ENCODE measurements at regions not wholly inside any gene's neighbourhood (a gene's known extent, or its start where the extent isn't known, plus 50 kb on each side); places are given as distances from the start of the nearest gene placed in this dataset.

DNA sequence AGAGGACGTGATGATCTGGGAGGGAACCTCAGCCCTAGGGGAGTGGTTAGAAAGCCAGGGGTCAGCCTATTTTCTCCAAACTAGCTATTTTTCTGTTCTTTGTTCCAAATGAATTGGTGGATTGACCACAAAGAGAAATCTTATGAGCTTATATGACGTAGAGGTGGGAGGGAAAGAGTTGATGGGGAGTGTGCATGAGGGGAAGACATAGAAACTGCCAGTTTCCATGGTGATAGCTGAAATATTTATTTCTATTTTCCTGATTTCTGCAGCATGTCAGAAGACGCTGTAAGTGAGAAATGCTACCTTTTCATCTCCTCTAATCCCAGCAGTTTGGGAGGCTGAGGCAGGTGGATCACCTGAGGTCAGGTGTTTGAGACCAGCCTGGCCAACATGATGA, 51.4 kb upstream of the CISTR start:
- DNase-seq (ENCODE audit: low read depth in 4 of 4, low spot score in 3 of 4), result no peak

DNA sequence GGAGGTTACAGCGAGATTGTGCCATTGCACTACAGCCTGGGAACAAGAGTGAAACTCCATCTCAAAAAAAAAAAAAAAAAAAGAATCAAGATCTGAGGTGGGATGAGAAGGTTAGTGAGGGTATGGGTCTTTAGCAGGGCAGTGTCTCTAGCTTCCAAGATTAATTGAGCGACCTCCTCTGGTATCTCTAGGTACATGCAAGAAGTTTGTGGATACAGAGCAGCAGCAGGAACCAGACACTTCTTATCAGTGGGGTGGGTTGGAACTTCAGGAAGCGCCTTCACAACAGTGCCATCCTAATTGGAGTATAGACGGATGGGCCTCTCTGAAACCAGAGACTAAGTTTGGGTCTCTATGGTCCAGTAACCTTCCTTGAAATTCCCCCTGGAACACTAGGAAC, 51.9 kb upstream of the CISTR start:
- no peak for DNase-seq (ENCODE audit: low read depth in 4 of 4, low spot score in 3 of 4)

DNA sequence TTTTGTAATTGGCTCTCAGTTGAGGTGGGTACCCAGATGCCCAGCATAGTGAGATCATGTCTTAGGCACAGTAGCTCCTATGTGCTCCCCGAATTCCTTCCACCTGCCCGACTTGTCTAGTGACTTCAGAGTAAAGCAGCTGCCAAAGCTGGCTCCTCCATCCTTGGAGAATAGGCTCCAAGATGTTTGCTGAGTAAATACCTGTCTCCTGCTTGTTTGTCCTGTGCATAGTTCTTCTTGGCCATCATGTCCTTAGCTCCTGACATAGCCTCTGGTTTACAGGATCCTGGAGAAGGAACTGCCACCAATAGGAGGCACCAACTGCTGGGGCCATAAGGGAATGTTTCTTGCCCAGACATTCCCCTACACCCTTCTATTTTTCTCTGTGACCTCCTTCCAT, 52.6 kb upstream of the CISTR start:
- DNase-seq (ENCODE audit: low read depth in 4 of 4, low spot score in 3 of 4), result no peak

DNA sequence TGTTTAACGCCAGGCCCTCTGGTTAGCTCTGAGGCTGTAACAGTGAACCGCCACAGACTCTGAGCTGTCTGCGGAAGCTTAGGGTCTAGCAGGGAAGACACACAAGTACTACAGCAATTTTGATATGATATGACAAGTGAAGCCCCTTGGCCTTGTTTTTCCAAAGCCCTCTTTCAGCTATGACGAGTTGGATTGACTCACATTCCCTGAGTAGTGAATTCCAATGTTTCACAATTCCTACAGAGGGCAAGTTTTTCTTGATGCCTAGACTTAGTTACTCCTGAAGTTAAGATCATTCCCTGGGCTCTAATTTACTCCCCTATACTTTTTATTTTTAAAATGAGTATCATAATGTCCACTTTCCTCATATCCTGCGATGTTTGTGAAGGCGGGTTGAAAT, 53.3 kb upstream of the CISTR start:
- no peak for DNase-seq (ENCODE audit: low read depth in 4 of 4, low spot score in 3 of 4)

DNA sequence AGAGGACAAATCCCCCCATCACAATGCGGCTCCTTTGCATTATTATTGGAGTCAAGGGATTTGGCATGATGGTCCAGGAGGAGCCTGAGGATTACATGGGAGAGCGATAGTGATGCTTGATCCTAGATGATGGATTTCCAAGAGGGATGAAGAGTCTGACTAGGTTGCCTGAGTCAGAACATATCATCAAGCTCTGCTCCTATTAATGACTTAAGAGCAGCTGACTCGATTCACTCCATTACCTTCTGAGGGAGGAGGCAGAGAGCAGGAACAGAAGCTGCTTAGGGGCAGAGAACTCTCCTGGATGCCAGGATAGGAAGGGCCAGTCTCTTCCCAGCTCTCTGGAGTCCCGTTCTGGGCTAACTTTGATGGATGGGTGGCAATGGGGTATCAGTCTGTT, 54.0 kb upstream of the CISTR start:
- DNase-seq (ENCODE audit: low read depth in 4 of 4, low spot score in 3 of 4), result no peak

DNA sequence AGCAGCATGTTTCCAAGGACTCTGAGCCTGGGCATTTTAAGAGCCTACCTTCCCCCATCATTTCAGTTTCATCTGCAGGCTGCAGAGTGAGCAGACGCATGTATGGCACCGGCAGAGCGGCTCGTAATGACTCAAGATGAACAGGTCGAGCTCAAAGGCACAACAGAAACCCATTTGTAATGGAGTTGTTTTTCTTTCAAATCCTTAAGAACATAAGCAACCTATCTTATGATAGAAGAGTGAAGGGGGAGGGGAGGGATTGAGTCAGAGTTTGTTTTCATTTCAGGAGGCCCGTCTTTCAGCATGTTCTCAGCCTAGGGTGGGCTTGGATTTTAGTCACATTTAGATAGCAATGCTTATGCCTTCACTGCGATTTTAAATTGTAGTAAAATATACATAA, 54.9 kb upstream of the CISTR start:
- no peak for DNase-seq (ENCODE audit: low read depth in 4 of 4, low spot score in 3 of 4)

DNA sequence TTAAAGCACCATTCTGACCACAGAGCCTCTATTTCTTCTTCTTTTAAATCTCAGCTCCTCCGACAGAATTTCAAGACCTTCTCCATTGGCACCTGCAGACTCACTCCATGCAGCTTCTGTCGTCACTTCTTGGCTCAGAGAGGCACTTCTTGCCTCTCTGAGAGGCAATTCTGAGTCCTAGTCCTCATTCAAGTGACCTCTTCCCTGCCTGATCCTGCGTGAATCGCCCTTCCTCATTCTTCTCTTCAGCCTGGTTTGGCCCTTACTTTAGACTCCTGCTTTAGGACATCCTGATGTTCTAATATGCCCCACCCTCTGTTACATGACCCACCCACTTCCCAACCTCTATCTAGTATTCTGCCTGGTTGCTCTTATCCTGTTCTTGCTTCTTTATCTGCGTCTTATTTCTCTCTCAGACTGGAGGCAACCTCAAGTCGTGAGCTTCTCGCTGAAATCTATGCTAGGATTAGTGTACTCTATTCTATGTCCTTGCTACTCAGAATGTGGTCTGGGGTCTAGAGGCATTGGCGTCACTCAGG, 55.6 kb upstream of the CISTR start:
- no peak for DNase-seq (ENCODE audit: low read depth in 4 of 4, low spot score in 3 of 4)

DNA sequence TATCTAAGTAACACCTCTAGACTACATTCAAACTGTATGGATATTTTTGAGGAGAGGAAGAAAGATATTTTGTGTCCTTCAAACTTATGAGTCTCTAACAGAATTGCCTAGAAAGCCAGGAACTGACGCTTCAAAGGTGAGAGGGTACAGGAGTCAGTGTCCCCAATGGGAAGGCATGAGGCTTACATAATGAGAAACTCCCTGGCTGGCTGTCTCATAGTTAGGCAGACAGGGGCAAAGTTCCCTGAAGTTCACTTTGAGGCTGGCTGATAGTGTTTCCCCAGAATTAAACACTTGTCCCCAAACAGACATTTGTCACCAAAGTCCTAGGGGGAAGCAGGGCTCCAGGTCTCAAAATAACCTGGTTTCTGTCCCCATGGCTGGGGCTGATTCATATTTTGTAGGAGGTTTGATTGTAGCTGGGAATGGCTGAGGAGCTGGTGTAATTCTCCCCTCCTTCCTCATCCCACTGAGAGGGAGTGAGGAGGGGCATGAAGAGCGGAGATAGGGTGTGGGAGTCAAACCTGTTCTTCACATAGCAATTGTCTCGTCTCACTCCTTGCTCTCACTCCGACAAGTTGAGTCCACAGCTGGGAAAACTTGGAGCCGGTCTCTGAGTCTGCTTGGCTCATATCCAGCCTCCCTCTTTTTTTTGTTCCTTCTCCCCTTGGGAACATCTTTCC, 56.4 kb upstream of the CISTR start:
- no peak for DNase-seq (ENCODE audit: low read depth in 4 of 4, low spot score in 3 of 4)

DNA sequence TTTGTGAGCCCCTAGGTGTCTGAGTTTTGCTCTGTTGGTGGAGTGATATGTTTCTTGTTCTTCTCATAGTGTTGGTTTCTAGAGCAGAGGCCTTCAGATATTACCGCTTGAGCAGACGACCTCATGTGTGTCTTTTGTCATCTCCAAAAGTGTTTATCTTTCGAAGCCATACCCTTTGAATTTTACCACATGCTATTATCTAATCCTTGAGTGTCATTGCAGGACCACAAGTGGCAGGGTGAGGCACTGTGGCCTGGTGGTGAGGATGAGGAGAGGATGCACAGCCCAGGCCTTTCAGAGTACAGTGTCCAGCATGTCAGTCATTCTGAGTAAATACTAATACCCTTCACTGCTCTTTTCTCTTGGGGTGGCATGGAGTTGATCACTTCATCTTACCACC, 57.2 kb upstream of the CISTR start:
- no peak for DNase-seq (ENCODE audit: low read depth in 4 of 4, low spot score in 3 of 4)

DNA sequence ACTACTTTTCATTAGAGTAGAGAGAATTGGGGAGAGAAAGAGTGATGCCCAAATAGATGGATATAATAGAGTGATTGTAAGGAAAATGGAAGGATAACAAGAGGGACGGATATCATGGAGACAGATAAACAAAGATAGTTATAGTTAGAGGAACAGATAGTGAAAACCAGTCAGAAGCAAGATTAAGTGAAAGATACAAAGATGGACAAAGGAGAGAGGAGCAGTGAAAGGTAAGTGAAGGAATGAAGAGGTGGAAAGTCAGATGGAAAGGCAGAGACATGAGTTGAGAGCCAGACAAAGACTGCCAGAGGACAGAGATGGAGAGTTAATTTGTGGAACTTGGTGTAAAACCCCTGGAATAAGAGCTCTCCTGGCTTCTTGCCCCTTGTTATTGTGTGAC, 59.2 kb upstream of the CISTR start:
- no peak for DNase-seq (ENCODE audit: low read depth in 4 of 4, low spot score in 3 of 4)

DNA sequence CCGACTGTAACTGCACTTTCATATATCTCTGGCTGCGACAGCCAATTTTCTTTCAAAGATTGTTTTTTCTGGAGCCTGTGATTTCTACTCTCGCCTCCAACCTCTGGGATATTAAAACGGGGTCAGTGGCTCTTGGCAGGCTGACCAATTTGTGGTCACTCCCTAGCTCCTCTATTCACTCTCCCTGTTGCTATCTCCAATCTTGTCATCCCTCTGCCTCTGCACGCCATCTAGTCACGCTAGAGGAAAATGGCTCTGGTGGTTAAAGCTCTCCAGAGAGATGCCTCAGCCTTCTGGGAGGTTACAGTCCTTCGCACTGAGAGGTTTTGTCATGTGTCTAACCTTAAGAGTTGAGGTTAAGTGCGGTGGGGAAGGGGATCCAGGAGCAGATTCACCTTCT, 59.8 kb upstream of the CISTR start:
- DNase-seq (ENCODE audit: low read depth in 4 of 4, low spot score in 3 of 4), result peak in 1 of 4 donors; percentile 20

DNA sequence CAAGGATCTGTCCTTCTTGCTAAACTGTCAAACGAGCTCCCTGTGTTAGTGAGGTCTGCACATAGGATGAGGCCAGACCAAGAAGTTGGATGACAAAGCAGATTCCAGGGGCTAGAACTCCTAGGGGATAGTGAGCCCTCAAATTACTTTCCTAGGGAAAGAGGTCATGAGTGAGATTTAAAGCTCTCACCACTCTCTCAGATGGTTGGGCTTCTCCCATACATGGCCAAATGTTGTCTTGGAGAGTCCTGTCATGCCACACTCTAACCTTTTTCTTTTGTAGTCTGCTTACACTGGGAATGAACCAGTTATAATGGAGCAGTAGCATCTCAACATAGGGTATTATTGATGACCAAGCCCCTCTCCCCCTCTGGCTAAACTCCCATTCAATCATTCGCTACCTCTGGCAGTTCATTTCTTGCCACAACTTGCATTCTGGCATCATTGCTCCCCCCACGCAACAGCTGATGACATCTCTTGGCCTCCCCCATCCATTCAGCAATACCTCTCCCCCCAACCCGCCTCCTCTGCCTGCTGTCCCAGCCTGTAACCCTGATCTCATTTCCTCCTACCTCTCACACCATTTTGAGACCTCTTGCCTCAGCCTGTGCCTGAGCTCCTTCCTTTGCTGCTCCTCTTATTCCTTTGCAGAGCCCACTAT, 64.7 kb upstream of the CISTR start:
- no peak for DNase-seq (ENCODE audit: low read depth in 4 of 4, low spot score in 3 of 4)

DNA sequence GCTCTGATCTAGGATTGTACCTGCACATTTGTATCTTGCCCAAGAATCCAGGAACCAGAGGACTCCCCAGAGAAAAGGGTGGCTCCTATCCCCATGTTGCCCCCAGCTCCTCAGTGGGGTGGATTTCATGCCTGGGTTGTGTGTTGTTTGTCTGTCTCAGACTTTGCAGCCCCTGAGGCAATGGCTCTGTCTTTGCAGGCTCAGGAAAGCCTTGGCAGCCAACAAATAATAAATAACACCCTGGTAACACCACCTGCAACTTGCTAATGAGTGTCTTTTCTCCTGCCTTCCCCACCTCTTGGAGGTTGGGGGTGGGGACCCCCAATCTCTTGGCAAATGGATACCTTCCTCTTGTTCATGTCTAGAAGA, 65.2 kb upstream of the CISTR start:
- DNase-seq (ENCODE audit: low read depth in 4 of 4, low spot score in 3 of 4), result no peak

DNA sequence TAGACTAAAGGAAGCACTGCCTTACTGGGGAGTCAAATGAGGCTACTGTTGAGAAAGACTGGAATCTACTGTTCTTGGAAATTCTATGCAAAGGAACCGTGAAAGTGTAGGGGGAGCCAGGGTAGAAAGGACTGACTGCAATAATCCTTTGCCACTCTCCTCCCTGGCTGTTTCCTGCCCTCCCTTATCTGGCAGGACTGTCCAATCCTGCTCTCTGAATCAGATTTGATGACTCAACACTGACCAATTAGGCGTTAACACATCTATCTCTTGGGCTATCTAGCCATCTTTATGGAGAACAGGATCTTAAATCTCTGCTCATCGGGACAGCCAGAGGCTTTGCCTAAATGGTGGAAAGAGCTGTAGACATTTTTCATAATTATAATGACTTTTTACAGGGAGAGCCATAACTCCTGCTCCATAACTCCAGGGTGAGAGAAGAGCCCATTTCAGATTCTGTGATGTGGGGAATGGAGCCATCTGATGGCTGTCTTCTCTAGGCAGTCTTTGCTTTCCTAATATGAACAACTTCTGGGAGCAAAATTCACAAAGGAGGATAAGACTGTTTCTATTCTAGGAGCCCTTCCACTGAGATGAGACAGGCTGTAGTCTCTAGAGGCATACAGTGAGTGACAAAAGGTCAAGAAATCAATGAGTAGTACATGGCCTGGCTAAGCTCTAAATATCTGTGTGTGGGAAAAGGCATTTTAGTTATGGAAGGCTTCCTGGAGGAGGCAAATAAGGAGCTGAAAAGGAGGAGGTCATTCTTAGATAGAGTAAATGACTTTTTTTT, 68.9 kb upstream of the CISTR start:
- no peak for DNase-seq (ENCODE audit: low read depth in 4 of 4, low spot score in 3 of 4)

DNA sequence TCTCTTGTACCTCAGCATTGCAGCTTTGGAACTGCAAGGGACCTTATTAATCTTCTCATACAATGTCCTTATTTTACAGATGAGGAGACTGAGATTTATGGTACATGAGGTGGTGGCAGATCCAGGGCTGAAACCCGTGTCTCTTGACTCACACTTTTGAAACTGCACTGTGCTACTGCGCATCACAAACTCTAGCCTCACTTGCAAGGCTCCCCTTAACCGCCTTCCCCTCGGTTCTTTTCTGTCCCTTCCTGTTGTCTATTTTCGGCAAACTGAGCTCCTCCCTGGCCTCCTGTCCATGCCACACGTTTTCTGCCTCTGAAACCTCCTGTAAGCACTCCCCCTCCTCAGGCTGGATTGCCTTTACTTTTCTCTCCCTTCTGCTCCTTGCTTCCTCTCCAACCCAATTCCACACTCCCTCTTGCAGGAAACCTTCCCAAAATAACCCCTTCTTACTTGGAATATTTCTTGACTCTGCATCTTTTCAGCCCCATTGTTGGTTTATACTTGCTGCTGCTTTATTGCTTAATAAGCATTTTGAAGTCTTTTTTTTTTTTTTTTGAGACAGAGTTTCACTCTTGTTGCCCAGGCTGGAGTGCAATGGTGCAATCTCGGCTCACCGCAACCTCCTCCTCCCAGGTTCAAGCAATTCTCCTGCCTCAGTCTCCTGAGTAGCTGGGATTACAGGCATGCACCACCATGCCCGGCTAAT, 72.4 kb upstream of the CISTR start:
- DNase-seq (ENCODE audit: low read depth in 4 of 4, low spot score in 3 of 4), result no peak

DNA sequence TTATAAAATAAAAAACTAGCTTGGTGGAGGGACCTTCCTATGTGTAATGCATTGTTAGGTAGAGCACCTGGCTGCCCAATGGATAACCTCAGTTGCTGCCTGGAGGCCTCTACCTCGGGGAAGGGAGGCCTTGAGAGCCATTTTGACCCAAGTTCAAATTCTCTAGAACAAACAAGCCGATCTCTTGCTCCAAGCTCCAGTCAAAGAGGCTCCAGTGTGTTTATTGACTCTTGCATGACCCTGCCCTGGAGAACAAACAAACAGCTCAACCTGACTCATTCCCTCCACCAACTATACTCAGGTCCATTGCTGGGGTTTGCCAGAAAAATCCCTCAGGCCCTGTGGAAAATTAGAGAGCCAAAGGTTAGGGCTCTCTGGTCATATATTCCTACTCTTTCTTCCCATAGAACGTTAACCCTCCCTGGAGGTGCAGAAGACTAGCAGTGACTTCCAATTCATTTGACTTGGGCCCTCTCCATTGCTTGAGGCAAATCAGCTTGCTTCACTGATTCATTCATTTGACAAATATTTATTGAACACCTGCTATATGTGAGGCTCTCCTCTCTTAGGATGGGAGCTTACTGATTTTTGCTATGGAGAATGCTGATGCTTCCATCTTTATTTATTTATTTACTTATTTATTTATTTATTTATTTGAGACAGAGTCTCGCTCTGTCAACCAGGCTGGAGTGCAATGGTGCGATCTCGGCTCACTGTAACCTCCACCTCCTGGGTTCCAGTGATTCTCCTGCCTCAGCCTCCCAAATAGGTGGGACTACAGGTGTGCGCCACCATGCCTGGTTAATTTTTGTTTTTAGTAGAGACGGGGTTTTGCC, 73.7 kb upstream of the CISTR start:
- no peak for DNase-seq (ENCODE audit: low read depth in 4 of 4, low spot score in 3 of 4)

DNA sequence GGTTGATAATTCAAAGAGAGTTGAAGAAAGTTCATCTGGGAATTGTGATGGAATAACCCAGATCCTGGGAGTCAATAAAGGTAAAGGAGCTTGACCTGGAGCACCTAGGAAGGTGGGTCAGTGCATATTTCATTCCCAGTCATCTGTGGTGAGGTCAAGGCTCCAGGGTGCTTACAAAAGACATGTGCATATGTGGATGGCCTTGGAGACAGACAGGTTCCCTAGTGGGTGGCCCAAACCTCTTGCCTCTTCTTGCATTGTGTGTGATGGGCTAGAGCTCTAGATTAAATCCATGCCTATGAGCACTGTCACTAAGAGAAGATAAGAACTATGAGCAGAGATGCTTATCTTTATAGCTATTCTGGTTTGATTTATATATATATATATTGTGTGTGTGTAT, 75.5 kb upstream of the CISTR start:
- DNase-seq (ENCODE audit: low read depth in 4 of 4, low spot score in 3 of 4), result no peak

DNA sequence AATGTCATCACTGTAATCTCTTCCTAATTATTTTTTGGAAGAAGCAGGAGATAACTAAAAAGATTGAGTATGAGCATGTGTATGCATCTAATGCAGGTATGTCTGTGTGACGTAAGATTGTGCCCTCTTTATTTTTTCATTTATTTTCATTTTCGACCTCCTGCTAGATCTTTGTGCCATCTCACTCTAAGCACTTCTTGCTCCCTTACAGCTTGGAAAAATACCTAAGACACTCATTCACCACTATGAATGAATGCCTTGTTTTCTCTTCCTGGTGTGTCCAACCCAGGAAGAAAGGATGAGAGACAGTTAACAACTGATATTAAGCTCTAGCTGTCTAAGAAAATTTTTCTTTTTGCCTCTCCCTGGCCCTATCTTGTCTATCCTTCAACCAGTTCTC, 76.8 kb upstream of the CISTR start:
- DNase-seq (ENCODE audit: low read depth in 4 of 4, low spot score in 3 of 4), result no peak

DNA sequence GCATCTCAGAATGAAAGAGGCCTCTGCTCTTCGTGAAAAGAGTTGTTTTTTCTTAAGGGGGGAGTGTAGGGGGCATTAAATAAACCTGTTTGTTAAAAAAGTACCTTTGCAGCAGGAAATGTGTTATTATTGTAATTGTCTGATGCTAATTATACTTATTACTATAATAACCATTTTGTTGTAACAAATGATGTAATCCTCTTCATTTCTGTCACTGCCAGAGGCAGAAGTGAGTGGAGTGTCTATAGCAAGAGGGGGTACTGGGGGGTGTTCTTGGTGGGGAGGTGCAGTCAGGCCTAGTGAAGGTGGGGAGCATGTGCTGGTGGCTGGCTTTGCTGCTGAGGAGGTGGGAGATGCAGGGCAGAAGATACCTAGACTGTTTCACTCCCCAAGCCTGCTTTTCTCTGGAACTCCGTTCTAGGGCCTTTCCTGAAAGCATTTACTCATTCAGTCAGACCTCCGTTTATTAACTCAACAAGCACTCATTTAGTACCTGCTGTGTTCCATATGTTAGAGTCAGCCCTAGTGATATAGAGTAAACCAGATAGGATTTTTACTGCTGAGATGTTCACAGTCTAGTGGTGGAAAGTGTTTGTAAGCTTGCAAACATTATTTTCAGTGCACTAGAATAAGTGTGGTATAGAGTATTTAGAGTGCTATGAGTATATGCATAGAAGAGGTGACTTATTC, 77.5 kb upstream of the CISTR start:
- DNase-seq (ENCODE audit: low read depth in 4 of 4, low spot score in 3 of 4), result no peak

DNA sequence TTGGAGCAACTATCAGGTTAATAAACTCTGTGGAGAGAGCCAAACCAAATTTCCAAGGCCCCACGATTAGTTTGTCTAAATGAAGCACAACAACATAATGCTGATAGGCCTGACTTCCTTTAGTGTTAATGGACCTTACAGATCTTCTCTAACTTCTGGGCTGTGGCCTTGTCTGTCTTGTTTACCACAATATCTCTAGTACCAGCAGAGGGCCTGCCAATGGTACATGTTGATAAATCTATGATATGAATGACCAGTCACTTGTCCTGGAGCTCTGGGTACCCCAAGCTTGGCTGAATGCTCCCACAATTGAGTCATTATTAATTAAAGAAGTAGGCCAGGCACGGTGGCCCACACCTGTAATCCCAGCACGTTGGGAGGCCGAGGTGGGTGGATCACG, 78.9 kb upstream of the CISTR start:
- no peak for DNase-seq (ENCODE audit: low read depth in 4 of 4, low spot score in 3 of 4)
